Transverse colon (tissue), 4 donors: ENCODE measurements at regions not wholly inside any gene's neighbourhood (a gene's known extent, or its start where the extent isn't known, plus 50 kb on each side); places are given as distances from the start of the nearest gene placed in this dataset.

Experiments used
- POLR2AphosphoS5 ChIP-seq, 3 donors: sonication (generic); formaldehyde crosslinking; IDR thresholded peaks; one replicate each; pipeline ENCODE4 v1.6.1; 2016; ENCODE audit warnings: antibody characterized with exemption in 3 of 3
- TF ChIP-seq, protein P1 (sequence below), 5 experiments: fragments of 200-600 bp in 3 of 5; fragments of 450-650 bp in 2 of 5; sonication (generic) in 3 of 5; IDR thresholded peaks; 1 replicate in 2 of 5; 2 replicates in 3 of 5; pipeline ENCODE4 v1.5.1; 2016 to 2017; ENCODE audit warnings: antibody characterized with exemption in 5 of 5, inconsistent platforms in 3 of 5, mild to moderate bottlenecking in 2 of 5, moderate library complexity in 1 of 5

DNA sequence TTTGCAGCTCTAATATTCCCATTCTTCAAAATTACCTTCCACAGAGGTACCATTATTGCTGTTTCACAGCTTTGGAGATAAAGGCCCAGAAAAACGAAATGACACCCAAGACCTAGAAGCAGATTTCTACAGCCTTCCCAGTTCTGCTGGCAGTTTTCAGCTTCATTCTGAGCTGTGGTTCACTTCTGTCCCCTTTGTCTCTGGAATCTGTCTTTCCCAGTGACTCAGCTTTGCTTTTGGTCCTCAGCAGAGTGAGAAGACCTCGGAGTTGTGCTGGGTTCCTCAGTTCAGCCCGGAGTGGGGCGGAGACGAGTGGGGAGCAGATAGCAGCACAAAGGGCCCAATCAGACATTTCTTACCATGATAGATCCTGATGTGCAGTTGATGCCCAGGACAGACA lies 180.7 kb upstream of the CXCR4 start:
- TF ChIP-seq, protein P1, sequence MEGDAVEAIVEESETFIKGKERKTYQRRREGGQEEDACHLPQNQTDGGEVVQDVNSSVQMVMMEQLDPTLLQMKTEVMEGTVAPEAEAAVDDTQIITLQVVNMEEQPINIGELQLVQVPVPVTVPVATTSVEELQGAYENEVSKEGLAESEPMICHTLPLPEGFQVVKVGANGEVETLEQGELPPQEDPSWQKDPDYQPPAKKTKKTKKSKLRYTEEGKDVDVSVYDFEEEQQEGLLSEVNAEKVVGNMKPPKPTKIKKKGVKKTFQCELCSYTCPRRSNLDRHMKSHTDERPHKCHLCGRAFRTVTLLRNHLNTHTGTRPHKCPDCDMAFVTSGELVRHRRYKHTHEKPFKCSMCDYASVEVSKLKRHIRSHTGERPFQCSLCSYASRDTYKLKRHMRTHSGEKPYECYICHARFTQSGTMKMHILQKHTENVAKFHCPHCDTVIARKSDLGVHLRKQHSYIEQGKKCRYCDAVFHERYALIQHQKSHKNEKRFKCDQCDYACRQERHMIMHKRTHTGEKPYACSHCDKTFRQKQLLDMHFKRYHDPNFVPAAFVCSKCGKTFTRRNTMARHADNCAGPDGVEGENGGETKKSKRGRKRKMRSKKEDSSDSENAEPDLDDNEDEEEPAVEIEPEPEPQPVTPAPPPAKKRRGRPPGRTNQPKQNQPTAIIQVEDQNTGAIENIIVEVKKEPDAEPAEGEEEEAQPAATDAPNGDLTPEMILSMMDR (IDR thresholded peaks at IDR 0.05) = no peak
- TF ChIP-seq POLR2AphosphoS5 (IDR thresholded peaks at IDR 0.05) = no peak
